NB4 (cell line): ENCODE measurements at regions not wholly inside any gene's neighbourhood (a gene's known extent, or its start where the extent isn't known, plus 50 kb on each side); places are given as distances from the start of the nearest gene placed in this dataset.
A peak's percentile ranks its signal among the peaks of the same experiment; 100 is the strongest.

Experiments
- DNase-seq: peaks from one replicate; pipeline ENCODE4 v3.0.0; 2010; ENCODE audit warnings: low read depth
- H3K4me3 ChIP-seq: one replicate; pipeline ENCODE4 v1.5.1; 2011; ENCODE audit warnings: mild to moderate bottlenecking, low read depth, low read length, moderate library complexity
- CTCF ChIP-seq: IDR thresholded peaks from one replicate; pipeline ENCODE4 v1.5.1; 2012; ENCODE audit warnings: low read depth, low read length
- MAX ChIP-seq: IDR thresholded peaks from 2 replicates; pipeline ENCODE4 v1.6.1; 2011; ENCODE audit warnings: low read depth, low read length
- MYC ChIP-seq: IDR thresholded peaks from 2 replicates; pipeline ENCODE4 v1.6.1; 2011; ENCODE audit warnings: low read depth, low read length
- POLR2A ChIP-seq: IDR thresholded peaks from 2 replicates; pipeline ENCODE4 v1.6.1; 2011; ENCODE audit warnings: mild to moderate bottlenecking; ENCODE audit not compliant: insufficient read length; ENCODE audit errors: extremely low read depth

- H3K4me3 ChIP-seq, result no peak overlapping the region
- TF ChIP-seq MYC (no peak), CTCF (no peak), POLR2A (no peak), MAX (no peak)
- DNase-seq, result no peak
These were observed 1195.4 kb upstream of the EYS start for GRCh38 chr6:66902457-66902856.

GRCh38 chr6:66900133-66901083, 1193.4 kb upstream of the EYS start:
- DNase-seq, result no peak
- TF ChIP-seq MAX (no peak), POLR2A (no peak), MYC (no peak), CTCF (no peak)
- H3K4me3 ChIP-seq, result no peak overlapping the region

- peak; percentile 67 for DNase-seq
- no peak overlapping the region for H3K4me3 ChIP-seq
- no peak for TF ChIP-seq MYC
- TF ChIP-seq MAX, result no peak
- no peak for TF ChIP-seq POLR2A
- TF ChIP-seq CTCF, result no peak
These were observed 1190.5 kb upstream of the EYS start for GRCh38 chr6:66897576-66897975.

GRCh38 chr6:66896415-66896814, 1189.4 kb upstream of the EYS start:
- TF ChIP-seq MAX (no peak), MYC (no peak), POLR2A (no peak), CTCF (no peak)
- no peak for DNase-seq
- no peak overlapping the region for H3K4me3 ChIP-seq

- TF ChIP-seq CTCF (no peak), POLR2A (no peak), MAX (no peak), MYC (no peak)
- DNase-seq, result no peak
- H3K4me3 ChIP-seq, result no peak overlapping the region
These were observed 1176.4 kb upstream of the EYS start for GRCh38 chr6:66883453-66883852.

- no peak for TF ChIP-seq MAX
- TF ChIP-seq POLR2A, result no peak
- TF ChIP-seq CTCF, result no peak
- no peak for TF ChIP-seq MYC
- DNase-seq, result no peak
- no peak overlapping the region for H3K4me3 ChIP-seq
These were observed 1159.8 kb upstream of the EYS start for GRCh38 chr6:66866801-66867200.
